NCI-H510A (cell line): ENCODE measurements at regions not wholly inside any gene's neighbourhood (a gene's known extent, or its start where the extent isn't known, plus 50 kb on each side); places are given as distances from the start of the nearest gene placed in this dataset.

Experiments
- DNase-seq: peaks from one replicate; lab custom pipeline; 2025; lab: John Stamatoyannopoulos, UW

DNA sequence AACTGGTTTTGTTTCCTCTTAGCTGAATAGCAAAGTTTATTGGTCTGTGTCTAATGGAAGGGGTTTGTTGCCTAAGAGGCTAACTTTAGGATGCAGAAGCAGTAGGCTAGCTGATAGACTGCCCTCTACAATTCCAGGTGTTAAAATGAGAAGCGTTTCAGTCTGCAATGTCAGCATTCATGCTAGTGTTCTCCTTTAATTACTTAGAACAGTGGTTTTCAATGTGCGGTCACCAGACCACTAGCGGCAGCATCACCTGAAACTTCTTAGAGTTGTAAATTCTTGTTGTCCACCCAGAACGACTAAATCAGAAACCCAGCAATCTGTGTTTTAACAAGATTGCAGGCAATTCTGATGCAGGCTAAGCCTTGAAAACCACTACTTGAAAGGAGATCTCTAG lies 392.9 kb downstream of the IPMK start:
- DNase-seq, result no peak

DNA sequence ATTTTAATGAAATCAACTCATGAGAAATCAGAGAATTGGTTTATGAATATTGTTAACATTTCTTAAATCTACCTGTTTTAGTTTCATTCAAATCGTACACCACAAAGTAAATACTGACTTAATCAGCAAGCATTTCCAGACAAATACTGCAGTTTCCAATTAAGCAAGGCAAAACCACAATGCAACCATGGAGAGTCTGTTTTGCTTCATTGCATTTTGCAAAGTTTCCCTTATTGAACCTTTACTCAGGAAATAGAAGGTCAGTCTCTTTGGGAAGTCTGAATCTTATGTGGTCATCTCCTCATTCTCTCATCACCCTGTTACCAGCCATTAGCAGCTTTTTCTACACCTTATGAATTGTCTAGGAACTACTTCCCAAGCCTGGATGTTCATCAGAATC lies 400.5 kb downstream of the IPMK start:
- no peak for DNase-seq

DNA sequence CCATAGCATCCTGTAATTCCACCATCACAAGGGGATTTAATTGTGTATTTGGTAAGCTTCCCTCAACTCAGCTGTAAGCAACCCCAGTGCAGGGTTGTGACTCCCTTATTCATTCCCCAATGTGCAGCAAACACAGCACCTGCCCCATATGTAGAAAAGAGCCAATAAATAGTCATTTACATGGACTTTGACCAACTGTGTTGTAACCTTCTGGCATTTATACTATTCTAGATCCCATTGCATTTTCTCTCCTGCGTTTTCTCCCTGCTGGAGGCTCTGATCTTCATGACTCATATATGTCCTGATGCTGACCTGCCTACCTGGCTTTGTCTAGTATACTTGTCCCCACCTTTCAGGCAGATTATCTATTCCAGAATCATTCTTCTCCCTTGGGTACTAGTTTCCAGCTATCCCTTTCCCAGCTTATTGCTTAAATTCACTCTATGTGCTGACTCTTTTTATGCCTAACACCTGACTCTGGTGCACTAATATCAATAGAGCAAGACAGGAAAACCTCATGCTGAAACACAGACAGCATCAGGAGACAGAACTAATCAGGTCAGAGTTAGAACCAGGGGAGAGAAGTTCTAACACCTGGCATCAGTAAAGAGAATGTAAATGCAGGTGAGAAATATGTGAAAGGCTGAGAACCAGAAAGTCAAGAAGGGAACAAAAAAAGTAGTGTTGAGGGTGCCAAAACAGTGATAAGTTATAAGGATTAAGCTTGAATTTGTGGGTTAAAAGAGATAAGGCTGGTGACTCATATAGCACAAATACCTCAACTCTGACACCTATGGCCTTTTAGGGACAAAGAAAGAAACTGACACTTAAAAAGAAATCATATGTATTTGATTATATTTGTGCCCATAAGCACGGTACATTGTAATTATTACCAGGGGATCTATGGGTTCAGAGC lies 402.7 kb downstream of the IPMK start:
- DNase-seq, result no peak

DNA sequence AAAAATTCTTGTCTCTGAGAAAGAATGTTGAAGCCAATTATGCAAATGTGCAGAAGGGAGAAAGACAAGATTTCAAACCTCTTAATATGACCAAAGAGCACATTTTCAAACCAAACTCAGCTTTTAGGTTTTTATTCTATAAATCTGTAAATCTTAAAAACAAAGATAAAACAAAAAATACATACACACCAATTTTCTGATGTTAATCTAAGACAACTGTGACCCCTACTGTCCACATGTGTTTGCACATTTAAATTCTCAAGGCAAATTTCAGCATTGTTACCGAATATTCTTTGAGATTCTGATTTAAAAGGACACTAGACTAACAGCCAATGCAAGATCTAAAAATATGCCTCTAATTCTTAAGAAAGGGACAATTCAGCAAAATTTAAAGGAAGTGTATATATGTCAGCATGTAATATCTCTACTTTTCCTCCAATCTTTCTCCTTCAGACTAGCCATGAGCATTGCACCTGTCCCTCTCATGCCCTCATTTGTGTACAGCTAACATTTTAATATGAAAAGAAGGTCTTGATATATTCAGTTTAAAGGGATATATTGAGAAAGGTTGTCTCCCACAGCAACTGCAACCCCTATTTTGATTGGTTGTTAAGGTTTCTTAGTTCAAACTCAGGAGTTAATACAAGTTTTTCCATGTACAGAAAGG lies 417.9 kb downstream of the IPMK start:
- DNase-seq, result no peak

DNA sequence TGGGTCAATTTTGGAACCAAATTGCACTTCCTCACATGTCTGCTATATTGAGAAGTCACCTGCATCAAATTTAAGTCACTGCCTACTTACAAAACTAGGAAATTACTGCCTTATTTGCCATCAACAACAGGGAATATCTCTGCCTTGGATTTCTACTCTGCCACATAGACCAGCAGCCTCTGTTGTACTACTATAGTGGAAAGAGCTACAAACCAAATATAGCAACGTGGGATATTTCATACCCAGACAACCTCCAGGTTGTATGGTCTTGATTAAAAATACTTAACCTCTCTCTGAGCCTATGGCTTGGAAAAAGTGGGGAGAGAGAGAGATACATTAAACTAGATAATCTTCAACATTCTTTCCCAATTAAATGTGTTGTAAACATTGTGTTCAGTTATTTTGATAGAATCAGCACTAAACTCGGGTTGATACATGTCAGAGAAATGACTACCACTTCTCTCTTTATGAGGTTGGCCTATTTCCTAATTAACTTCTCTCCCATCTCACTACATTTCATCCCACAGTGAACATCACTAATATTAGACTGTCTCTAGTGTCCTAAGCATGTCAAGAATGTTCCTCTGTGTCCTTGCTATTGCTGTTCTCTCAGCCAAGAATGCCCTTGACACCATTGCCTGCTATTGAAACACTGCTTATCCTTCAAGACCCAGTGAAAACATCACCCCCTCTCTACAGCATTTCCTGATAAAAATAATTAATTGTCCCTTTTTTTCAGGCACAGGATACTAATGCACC lies 421.2 kb downstream of the IPMK start:
- DNase-seq, result no peak

DNA sequence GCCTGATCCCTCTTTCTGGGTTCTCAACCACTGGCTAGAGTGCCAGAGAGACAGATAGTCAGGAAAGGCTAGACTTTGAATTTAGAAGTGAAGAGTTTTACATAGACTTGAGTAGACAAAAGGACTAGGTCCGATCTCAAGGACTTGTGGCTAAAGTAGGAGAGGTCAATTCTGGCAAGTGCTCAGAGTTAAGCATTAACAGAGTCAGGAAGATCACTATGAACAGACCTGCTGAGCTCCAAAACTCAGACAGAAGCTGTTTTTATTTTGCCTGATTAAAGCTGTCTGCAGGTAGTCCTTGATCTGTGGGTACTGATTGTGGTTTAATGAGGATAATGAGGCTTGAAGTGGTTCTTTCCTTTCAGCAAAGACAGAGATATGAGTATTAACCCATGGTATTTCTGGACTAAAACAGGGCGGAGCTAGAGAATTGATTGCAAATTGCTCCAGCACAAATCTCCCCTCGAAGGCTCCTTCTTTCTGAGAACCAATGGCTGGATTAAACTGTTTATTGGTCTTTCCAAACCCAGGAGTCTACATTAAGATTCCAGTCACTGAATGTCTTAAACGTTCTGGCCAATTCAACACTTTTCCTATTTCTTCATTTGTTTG lies 423.2 kb downstream of the IPMK start:
- DNase-seq, result no peak

DNA sequence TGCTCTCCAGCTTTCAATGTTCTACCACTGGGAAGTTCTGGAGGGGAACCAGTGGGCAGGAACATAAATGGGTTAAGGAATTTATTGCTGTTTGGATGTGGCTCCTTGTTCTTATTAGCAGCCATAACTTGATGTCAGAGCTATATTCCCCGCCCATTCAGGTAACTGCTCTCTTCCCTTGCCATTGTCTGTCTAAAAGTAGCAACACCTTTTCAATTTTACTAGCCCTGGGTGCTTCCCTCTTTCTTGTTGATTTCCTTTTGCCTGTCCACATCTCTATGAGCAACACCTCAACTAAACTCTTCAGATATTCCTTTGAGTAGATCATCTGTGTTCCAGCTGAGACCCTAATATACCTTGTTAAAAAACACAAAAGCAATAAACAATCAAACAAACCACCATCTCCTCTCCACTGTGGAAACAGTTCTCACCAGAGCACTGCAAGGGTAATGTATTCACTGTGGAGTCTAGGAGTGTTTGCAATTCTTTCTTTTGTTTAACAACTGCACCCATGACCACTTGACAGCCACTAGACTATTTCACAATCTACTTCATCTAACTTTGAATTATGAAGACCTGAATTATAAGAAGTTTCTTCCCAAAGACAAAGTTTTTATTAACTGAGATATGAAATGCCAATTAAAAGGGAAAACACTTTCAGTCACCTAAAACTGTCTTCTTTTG lies 436.7 kb downstream of the IPMK start:
- DNase-seq, result peak; percentile 20

DNA sequence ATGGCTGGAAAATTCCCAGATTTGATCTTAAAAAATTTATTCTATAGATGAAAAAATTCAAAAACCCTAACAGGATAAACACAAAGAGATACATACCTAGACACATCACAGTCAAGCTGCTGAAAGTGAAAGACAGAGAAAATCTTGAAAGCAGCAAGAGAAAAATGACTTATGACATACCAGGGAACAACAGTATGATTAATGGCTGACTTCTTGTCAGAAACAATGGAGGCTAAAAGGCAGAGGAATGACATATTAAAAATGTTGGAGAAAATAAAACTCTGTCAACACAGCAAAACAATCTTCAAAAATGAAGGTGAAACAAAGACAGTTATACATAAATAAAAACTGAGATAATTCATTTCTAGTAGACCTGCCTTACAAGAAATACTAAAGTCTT lies 442.7 kb downstream of the IPMK start:
- DNase-seq, result no peak

DNA sequence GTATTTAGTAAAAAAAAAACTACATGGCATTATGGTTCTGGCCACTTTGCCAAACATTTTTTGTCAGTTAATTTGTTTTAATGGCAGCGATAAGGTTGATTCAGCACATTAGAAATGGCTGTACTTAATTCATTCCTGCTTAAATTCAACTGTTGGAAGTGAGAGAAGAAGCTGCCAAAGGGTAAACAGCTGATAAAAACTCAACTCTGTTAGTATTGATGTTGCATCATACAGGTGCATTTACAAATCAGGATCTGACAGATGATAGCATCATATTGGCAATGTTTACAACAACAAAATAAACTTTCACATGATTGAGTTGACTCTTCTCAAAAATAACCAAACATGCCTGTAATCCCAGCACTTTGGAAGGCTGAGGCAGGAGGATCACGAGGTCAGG lies 444.3 kb downstream of the IPMK start:
- DNase-seq, result no peak

DNA sequence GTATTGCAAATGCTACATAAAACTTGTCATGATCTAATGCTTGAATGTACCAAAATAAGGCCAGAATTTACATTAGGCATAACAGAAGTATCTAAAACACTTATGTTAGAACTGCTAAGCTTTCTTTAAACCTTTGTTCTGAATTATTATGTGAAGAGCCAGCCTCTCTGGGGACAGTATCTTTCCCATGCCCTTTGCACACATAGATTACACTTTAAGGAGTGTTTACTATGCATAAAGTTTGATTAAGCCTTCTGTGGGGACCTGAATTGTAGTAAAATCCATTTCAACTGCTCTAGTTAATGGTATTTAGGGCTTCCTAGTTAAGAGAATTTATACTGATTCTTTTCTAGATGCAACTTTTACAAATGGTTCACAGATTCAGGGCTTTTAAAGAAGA lies 444.7 kb downstream of the IPMK start:
- no peak for DNase-seq

DNA sequence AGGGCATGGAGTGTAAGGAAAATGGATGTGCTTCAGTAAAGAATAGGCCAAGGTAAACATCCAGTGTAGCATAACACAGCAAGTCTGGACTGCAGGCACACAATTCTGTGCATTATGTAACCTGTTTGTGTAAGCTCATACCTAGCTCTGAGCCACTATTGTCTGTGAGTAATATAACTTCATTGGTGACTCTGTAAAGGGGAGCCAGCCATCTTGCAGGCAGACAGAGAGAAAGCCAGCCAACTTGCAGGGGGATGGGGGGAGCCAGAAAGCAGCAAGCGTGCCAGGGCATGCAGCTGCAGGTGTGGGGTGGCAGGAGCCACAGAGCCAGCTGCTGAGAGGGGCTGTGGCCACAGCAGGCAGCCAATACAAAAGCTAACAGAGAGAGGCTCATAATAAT lies 449.2 kb downstream of the IPMK start:
- peak; percentile 49 for DNase-seq

DNA sequence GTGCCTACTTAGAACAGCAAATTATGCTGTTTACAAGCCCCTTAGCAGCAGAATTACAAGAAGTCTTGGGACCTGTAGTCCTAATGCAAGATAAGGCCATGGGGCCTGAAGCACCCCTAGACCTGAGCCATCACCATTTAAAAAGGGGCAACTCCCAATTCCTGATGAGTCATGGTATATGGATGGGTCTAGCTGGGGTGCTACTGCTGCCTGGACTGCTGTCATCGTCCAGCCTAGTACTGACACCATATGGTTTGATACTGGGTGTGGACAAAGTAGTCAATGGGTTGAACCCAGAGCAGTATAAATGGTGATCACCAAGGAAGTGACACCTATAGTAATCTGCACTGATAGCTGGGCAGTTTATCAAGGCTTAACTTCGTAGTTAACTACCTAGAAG lies 450.0 kb downstream of the IPMK start:
- DNase-seq, result no peak

DNA sequence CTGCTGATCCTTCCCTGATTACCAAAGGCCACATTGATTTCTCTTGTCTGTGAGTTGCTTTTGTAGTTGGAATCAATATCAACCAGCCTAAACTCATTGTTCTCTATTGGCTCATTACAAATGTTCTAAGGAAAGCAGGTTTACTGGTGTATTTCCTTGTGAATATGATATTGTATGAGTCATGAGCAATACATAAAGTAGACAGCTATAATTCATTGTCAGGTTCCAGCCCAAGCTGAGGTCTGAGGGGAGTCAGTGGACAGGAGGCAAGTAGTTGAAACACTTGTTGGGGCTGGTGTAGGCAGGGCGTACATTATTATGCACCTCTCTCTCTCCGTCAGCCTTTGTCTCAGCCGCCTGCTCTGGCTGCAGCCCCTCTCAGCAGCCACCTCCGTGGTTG lies 451.7 kb downstream of the IPMK start:
- DNase-seq, result no peak

DNA sequence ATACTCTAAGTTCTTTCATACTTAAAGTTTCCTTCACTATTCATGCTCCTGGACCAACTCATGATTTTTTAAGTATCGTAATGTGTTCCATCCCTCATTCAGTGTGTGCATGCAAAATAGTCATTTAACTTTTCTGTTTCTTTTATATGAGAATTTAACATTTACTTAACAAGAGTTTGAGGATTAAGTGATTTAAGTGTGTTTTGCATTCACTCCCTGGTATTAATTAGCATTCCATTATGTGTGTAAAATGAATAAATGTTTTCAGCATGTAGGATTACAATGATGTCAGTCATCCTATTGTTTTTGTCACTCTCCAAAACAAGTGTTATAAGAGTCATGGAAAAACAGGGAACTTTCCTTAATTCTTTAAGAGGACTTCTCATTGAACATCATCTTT lies 457.7 kb downstream of the IPMK start:
- DNase-seq, result no peak

DNA sequence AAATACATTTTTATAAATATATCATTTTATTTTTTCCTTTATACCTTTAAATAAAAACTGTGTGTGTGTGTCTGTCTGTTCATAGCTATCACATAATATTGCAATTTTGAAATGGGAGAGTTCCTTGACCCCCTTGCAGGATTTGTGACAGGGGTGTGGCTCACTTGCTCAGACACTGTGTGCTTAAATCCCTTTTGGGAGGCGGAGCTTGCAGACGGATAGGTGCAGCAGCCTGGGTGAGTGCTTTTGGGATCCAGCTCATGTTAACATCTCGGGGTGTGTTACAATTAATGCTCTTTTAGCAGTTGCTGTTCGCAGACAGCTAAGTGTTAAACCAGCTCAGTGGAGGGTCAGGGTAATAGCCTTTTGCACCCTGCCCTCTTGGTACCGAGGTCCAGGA lies 459.8 kb downstream of the IPMK start:
- no peak for DNase-seq

DNA sequence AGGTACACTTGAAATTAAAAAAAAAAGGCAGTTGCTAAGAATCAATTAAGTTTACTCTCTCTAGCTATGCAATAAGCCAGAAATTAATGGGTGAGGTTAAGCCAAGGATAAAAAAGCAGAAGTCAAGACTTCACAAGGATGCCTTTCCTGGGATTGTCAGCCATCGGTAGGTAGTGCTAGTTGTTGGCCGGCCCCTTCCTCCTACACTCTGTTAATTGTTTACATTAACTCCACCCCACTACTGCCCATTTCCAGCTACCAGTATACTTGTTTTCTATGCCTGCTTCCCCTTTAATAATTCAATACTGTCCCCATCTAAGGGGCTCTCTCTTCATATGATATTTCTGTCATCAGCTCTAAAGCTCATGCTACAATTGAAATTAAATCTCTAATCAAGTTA lies 461.0 kb downstream of the IPMK start:
- no peak for DNase-seq

DNA sequence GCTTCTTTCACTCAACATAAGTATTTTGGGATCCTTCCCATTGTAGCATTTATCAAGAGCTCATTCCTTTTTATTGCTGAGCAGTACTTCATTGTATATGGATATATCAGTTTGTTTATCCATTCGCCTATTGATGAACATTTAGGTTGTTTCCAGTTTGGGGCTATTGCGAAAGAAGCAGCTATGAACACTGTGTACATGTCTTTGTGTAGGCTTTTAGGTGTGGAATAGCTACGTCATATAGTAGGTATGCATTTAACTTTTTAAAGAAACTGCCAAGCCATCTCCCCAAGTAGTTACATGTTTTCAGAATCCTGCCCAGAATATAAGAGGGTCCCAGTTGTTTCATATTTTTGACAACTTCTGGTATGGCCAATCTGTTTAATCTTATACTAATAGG lies 468.1 kb downstream of the IPMK start:
- DNase-seq, result no peak

DNA sequence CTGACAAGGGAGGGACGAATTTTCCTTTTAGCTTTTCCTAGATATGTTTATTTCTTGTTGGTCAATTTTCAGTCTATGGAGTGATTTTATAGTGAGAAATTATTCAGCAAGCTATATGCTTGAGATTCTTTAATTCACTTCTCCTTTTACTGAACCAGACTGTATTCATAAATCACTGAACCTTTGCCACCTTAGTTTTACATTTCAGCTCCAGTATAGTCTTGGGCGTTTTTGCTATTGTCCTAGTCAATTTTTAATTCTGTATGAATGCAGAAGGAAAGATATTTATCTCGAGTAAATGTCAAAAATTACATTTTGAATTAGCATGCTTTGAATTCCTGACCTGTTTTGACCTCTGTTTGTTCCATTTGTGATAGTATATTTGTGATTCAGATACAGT lies 468.9 kb downstream of the IPMK start:
- DNase-seq, result no peak

DNA sequence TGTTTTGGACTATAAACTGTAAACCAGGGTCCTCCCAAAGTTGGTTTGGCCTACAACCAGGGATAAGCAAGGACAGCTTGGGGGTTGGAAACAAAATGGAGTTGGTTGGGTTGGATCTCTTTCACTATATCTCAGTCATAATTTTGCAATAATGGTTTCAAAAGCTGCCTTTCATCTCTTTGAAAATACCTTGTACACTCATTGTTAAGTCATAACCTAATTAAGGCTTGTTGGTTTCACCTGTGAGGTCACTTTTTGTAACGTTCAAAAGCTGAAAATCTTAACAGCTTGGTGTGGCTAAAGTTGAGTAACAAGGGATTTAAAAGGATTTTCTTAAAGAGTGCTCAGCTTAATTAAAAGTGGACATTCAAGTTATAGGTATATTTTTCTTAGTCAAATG lies 476.1 kb downstream of the IPMK start:
- no peak for DNase-seq

DNA sequence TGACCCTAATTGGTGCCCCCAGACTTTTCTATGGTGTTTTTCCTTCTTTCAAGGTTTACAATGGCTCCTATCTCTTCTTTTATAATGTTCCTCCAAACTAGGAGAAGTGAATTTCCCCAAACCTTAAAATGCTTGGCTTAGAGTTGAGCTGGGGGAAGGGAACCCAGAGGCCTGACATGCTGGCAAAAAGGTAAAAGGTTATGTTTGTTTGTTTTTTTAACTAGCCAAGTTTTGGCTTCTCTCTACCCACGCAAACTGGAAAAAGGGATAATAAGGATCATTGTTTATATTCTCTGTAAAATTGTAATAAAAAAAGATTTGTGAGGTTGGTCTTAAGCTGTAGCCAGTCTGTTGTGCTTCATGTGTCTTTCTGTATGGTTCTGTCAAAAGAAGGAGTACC lies 477.0 kb downstream of the IPMK start:
- no peak for DNase-seq

DNA sequence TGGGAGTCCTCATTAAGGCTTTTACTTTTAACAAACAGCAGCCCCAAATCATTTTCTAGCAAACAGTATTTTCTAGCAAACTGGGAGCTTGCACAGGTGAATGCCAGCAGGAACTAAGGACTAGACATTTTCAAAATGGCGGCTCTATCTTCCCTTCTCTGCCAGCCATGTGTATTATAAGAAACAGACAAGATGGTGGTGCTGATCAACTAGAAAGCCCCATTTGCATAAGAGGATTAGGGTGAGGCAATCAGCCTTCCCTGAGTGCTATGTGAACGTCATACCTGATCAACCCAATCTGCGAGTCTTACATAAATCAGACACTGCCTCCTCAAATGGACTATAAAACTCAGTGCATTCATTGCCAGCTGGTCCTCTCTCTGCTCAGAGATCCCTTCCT lies 479.6 kb downstream of the IPMK start:
- no peak for DNase-seq
